K562 (cell line): ENCODE measurements at regions not wholly inside any gene's neighbourhood (a gene's known extent, or its start where the extent isn't known, plus 50 kb on each side); places are given as distances from the start of the nearest gene placed in this dataset.

Experiments
- L3MBTL2 ChIP-seq: fragments of 450-650 bp; IDR thresholded peaks from 2 replicates; pipeline ENCODE4 v1.6.1; 2016; ENCODE audit warnings: mild to moderate bottlenecking, moderate library complexity
- MTA2 ChIP-seq: fragments of 450-650 bp; IDR thresholded peaks from 2 replicates; pipeline ENCODE4 v1.6.1; 2016; ENCODE audit warnings: low read depth
- MXI1 ChIP-seq: IDR thresholded peaks from 2 replicates; pipeline ENCODE4 v1.6.1; 2011; ENCODE audit warnings: low read depth, mild to moderate bottlenecking, improper control_type of control experiment, low read length
- POLR2A ChIP-seq: fragments of 450-650 bp; conservative IDR thresholded peaks from 2 replicates; pipeline ENCODE4 v1.6.1; 2016
- RCOR1 ChIP-seq, 2 experiments: IDR thresholded peaks; 2 replicates each; pipeline ENCODE4 v1.6.1; 2012; ENCODE audit warnings: low read depth in 2 of 2, low read length in 2 of 2, borderline replicate concordance in 1 of 2, improper control_type of control experiment in 1 of 2
- TF ChIP-seq, protein P1 (sequence below): IDR thresholded peaks from 2 replicates; pipeline ENCODE4 v1.6.1; 2016; ENCODE audit warnings: missing genetic modification characterization, missing compliant biosample characterization
- TF ChIP-seq, protein P2 (sequence below), 3 experiments: IDR thresholded peaks in 2 of 3; conservative IDR thresholded peaks in 1 of 3; 2 replicates each; pipeline ENCODE4 v1.5.1; 2011 to 2012; ENCODE audit warnings: low read length in 3 of 3, mild to moderate bottlenecking in 3 of 3, control low read depth in 2 of 3, improper control_type of control experiment in 1 of 3, inconsistent platforms in 1 of 3, low read depth in 1 of 3, mixed read lengths in 1 of 3, moderate library complexity in 1 of 3; ENCODE audit not compliant: insufficient read depth in 2 of 3

DNA sequence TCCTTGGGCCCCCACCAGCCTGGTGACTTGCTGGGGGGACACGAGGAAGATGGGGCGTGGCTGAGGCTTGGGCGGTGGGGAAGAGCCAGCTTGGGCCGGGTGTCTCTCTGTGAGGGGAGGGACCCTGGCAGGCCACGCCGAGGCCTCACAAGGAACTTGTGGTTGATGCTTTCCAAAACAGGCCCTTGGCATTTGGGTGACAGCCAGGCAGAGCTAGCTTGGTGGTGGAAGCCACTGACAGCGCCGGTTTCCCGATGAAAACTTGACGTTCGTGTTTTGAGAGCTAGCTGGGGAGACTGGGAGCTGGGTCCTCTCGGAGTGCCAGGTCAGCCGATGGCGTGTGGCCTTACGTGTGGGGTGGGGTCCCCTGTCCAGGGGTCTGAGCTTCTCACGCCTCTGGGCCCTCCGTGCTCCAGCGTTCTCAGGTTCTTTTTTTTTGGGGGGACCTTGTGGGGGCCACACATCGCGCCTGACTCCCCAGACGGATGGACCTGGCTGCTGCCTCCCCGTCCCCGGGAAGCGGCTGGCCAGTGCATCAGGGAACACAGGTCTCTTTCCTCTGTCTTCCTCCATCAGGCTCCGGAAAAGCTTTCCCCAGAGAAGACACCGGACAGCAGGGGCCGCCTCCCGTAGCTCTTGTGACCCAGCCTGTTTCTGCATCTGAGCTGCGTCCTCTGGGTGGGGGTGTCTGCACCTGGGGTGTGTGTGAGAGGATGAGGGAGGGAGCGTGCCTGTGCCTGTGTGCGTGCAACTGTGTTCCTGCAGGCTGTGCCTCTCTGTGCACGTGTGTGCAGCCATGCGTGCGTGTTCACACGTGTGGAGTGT, 129.3 kb upstream of the LPCAT1 start:
- no peak for TF ChIP-seq RCOR1 (IDR thresholded peaks at IDR 0.05; ENCODE audit: borderline replicate concordance in 1 of 2, low read depth in 2 of 2, low read length in 2 of 2)
- TF ChIP-seq POLR2A, result no peak
- TF ChIP-seq, protein P1, sequence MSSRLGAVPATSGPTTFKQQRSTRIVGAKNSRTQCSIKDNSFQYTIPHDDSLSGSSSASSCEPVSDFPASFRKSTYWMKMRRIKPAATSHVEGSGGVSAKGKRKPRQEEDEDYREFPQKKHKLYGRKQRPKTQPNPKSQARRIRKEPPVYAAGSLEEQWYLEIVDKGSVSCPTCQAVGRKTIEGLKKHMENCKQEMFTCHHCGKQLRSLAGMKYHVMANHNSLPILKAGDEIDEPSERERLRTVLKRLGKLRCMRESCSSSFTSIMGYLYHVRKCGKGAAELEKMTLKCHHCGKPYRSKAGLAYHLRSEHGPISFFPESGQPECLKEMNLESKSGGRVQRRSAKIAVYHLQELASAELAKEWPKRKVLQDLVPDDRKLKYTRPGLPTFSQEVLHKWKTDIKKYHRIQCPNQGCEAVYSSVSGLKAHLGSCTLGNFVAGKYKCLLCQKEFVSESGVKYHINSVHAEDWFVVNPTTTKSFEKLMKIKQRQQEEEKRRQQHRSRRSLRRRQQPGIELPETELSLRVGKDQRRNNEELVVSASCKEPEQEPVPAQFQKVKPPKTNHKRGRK (tag), result no peak
- no peak for TF ChIP-seq MTA2
- TF ChIP-seq, protein P2, sequence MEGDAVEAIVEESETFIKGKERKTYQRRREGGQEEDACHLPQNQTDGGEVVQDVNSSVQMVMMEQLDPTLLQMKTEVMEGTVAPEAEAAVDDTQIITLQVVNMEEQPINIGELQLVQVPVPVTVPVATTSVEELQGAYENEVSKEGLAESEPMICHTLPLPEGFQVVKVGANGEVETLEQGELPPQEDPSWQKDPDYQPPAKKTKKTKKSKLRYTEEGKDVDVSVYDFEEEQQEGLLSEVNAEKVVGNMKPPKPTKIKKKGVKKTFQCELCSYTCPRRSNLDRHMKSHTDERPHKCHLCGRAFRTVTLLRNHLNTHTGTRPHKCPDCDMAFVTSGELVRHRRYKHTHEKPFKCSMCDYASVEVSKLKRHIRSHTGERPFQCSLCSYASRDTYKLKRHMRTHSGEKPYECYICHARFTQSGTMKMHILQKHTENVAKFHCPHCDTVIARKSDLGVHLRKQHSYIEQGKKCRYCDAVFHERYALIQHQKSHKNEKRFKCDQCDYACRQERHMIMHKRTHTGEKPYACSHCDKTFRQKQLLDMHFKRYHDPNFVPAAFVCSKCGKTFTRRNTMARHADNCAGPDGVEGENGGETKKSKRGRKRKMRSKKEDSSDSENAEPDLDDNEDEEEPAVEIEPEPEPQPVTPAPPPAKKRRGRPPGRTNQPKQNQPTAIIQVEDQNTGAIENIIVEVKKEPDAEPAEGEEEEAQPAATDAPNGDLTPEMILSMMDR (IDR thresholded peaks at IDR 0.05 in 2 of 3, conservative IDR thresholded peaks at IDR 0.05 in 1 of 3; ENCODE audit: insufficient read depth in 2 of 3, low read depth in 1 of 3, low read length in 3 of 3), result no peak
- TF ChIP-seq MXI1, result no peak
- TF ChIP-seq L3MBTL2, result no peak
